GM23338 (cell line): ENCODE measurements at regions not wholly inside any gene's neighbourhood (a gene's known extent, or its start where the extent isn't known, plus 50 kb on each side); places are given as distances from the start of the nearest gene placed in this dataset.

Experiments
- ATAC-seq: fragments of 200-7000 bp; cut with Tn5 transposase; 3 replicates; pipeline ENCODE4 v1.9.1; 2020
- DNase-seq: peaks from one replicate; pipeline ENCODE4 v3.0.0-alpha.2; 2015; ENCODE audit warnings: low spot score
- H2AFZ ChIP-seq: fragments of 200-600 bp; sonication (generic); 2 replicates; pipeline ENCODE4 v1.8.0; 2016; ENCODE audit warnings: antibody characterized with exemption, mild to moderate bottlenecking, moderate library complexity
- H3F3A ChIP-seq: fragments of 200-600 bp; sonication (generic); replicated peaks from 2 replicates; pipeline ENCODE4 v1.8.0; 2017; ENCODE audit warnings: antibody characterized with exemption, mixed run types, low read depth
- H3K27ac ChIP-seq: fragments of 200-600 bp; sonication (generic); 2 replicates; pipeline ENCODE4 v1.6.1; 2016; ENCODE audit warnings: low read depth
- H3K27me3 ChIP-seq: fragments of 200-600 bp; sonication (generic); 2 replicates; pipeline ENCODE4 v1.8.0; 2016; ENCODE audit warnings: mild to moderate bottlenecking, mixed run types, moderate library complexity; ENCODE audit not compliant: insufficient read depth
- H3K36me3 ChIP-seq: fragments of 200-600 bp; sonication (generic); 2 replicates; pipeline ENCODE4 v1.8.0; 2016; ENCODE audit warnings: mild to moderate bottlenecking; ENCODE audit not compliant: insufficient read depth
- H3K4me1 ChIP-seq: fragments of 200-600 bp; sonication (generic); 2 replicates; pipeline ENCODE4 v1.8.0; 2016; ENCODE audit warnings: mild to moderate bottlenecking, moderate library complexity; ENCODE audit not compliant: insufficient read depth
- H3K4me2 ChIP-seq: fragments of 200-600 bp; sonication (generic); 2 replicates; pipeline ENCODE4 v1.7.1; 2017; ENCODE audit warnings: mixed run types
- H3K4me3 ChIP-seq: fragments of 200-600 bp; sonication (generic); 2 replicates; pipeline ENCODE4 v1.6.1; 2016; ENCODE audit warnings: mixed run types
- H3K79me2 ChIP-seq: fragments of 200-600 bp; sonication (generic); replicated peaks from 2 replicates; pipeline ENCODE4 v1.8.0; 2017; ENCODE audit warnings: mild to moderate bottlenecking; ENCODE audit not compliant: insufficient read depth
- H3K9me2 ChIP-seq: fragments of 200-600 bp; sonication (generic); 2 replicates; pipeline ENCODE4 v1.8.0; 2017; ENCODE audit not compliant: insufficient read depth
- H4K20me1 ChIP-seq: fragments of 200-600 bp; sonication (generic); replicated peaks from 2 replicates; pipeline ENCODE4 v1.8.0; 2017; ENCODE audit warnings: mild to moderate bottlenecking; ENCODE audit not compliant: insufficient read depth
- H3K27ac Mint-ChIP-seq: 2 replicates; pipeline ENCODE4 v1.8.0; 2020; ENCODE audit warnings: inconsistent platforms, mild to moderate bottlenecking, moderate library complexity, mixed read lengths
- H3K27me3 Mint-ChIP-seq: 3 replicates; pipeline ENCODE4 v1.8.0; 2022; ENCODE audit warnings: low read depth, mild to moderate bottlenecking, moderate library complexity, mixed read lengths, inconsistent platforms; ENCODE audit not compliant: insufficient read depth, poor library complexity
- H3K36me3 Mint-ChIP-seq: 3 replicates; pipeline ENCODE4 v1.8.0; 2021; ENCODE audit warnings: low read depth, mild to moderate bottlenecking, inconsistent platforms, moderate library complexity, mixed read lengths
- H3K4me1 Mint-ChIP-seq: 3 replicates; pipeline ENCODE4 v1.8.0; 2020; ENCODE audit warnings: mild to moderate bottlenecking, inconsistent platforms, mixed read lengths
- H3K4me3 Mint-ChIP-seq: 3 replicates; pipeline ENCODE4 v1.8.0; 2021; ENCODE audit warnings: moderate library complexity, mild to moderate bottlenecking, inconsistent platforms, mixed read lengths
- H3K9me3 Mint-ChIP-seq: 3 replicates; pipeline ENCODE4 v1.8.0; 2020; ENCODE audit warnings: moderate library complexity, mild to moderate bottlenecking, inconsistent platforms, mixed read lengths
- CREB1 ChIP-seq: fragments of 250-450 bp; sonication (Bioruptor Pico); IDR thresholded peaks from 2 replicates; pipeline ENCODE4 v1.5.0; 2020; ENCODE audit warnings: low read depth, mild to moderate bottlenecking, moderate library complexity
- CTCF ChIP-seq, 2 experiments: fragments of 200-600 bp in 1 of 2; sonication (generic) in 1 of 2; conservative IDR thresholded peaks; 2 replicates each; pipeline versions ENCODE4 v1.5.1 to v1.6.1; 2016 to 2017; ENCODE audit warnings: antibody characterized with exemption in 2 of 2, low read depth in 2 of 2, mild to moderate bottlenecking in 2 of 2, moderate library complexity in 1 of 2
- EZH2 ChIP-seq: fragments of 200-600 bp; sonication (generic); IDR thresholded peaks from one replicate; pipeline ENCODE4 v1.8.0; 2017; ENCODE audit warnings: antibody characterized with exemption, mild to moderate bottlenecking, low read depth; ENCODE audit not compliant: unreplicated experiment
- EZH2phosphoT487 ChIP-seq: fragments of 200-600 bp; sonication (generic); IDR thresholded peaks from one replicate; pipeline ENCODE4 v1.8.1; 2018; ENCODE audit warnings: antibody characterized with exemption; ENCODE audit not compliant: unreplicated experiment
- JUNB ChIP-seq: IDR thresholded peaks from one replicate; pipeline ENCODE4 v1.6.1; 2016; ENCODE audit warnings: antibody characterized with exemption; ENCODE audit not compliant: unreplicated experiment
- NANOG ChIP-seq: IDR thresholded peaks from 2 replicates; pipeline ENCODE4 v1.6.1; 2016; ENCODE audit warnings: antibody characterized with exemption, borderline replicate concordance
- POLR2AphosphoS5 ChIP-seq: IDR thresholded peaks from 2 replicates; pipeline ENCODE4 v1.6.1; 2016; ENCODE audit warnings: antibody characterized with exemption, low read depth
- STAT1 ChIP-seq: IDR thresholded peaks from one replicate; pipeline ENCODE4 v1.6.1; 2016; ENCODE audit warnings: antibody characterized with exemption; ENCODE audit not compliant: unreplicated experiment
- ZNF114 ChIP-seq: fragments of 250-450 bp; sonication (Bioruptor Pico); IDR thresholded peaks from 2 replicates; pipeline ENCODE4 v1.5.0; 2020; ENCODE audit warnings: mild to moderate bottlenecking, moderate library complexity
- ZNF331 ChIP-seq: fragments of 250-450 bp; sonication (Bioruptor Pico); IDR thresholded peaks from 2 replicates; pipeline ENCODE4 v1.5.0; 2020; ENCODE audit warnings: low read depth, mild to moderate bottlenecking, moderate library complexity
- TF ChIP-seq, protein P1 (sequence below): fragments of 250-450 bp; sonication (Bioruptor Pico); IDR thresholded peaks from 2 replicates; pipeline ENCODE4 v1.5.0; 2020; ENCODE audit warnings: mild to moderate bottlenecking, moderate library complexity
- TF ChIP-seq, protein P2 (sequence below): IDR thresholded peaks from 2 replicates; pipeline ENCODE4 v1.6.1; 2016; ENCODE audit warnings: antibody characterized with exemption
- TF ChIP-seq, protein P3 (sequence below): IDR thresholded peaks from one replicate; pipeline ENCODE4 v1.6.1; 2018; ENCODE audit warnings: antibody characterized with exemption; ENCODE audit not compliant: unreplicated experiment

GRCh38 chr14:95984206-95984605 lies 55.0 kb upstream of the C14orf132 start:
- Mint-ChIP-seq H3K36me3 (peaks cover 29% of the 10 kb centered on the region), H3K4me3 (no peak overlapping the region), H3K27me3 (peaks cover 6% of the 10 kb centered on the region), H3K9me3 (peaks cover 23% of the 10 kb centered on the region), H3K27ac (no peak overlapping the region), H3K4me1 (peaks cover 14% of the 10 kb centered on the region)
- H3K9me2 ChIP-seq = peaks cover 19% of the 10 kb centered on the region; the same call in 1 of the 2 replicates
- H3K4me1 ChIP-seq = peaks cover 26% of the 10 kb centered on the region
- H4K20me1 ChIP-seq = no peaks in the 10 kb centered on the region
- no peak overlapping the region for H3K27ac ChIP-seq
- DNase-seq = no peak
- no peak overlapping the region for H3K4me2 ChIP-seq
- TF ChIP-seq POLR2AphosphoS5 (no peak), ZNF114 (CRISPR knock-in tag) (no peak), EZH2phosphoT487 (no peak), EZH2 (no peak), CTCF (conservative IDR thresholded peaks at IDR 0.05; ENCODE audit: low read depth in 2 of 2) (no peak), ZNF331 (CRISPR knock-in tag) (no peak), JUNB (no peak), STAT1 (no peak), CREB1 (no peak), NANOG (no peak)
- TF ChIP-seq, protein P1, sequence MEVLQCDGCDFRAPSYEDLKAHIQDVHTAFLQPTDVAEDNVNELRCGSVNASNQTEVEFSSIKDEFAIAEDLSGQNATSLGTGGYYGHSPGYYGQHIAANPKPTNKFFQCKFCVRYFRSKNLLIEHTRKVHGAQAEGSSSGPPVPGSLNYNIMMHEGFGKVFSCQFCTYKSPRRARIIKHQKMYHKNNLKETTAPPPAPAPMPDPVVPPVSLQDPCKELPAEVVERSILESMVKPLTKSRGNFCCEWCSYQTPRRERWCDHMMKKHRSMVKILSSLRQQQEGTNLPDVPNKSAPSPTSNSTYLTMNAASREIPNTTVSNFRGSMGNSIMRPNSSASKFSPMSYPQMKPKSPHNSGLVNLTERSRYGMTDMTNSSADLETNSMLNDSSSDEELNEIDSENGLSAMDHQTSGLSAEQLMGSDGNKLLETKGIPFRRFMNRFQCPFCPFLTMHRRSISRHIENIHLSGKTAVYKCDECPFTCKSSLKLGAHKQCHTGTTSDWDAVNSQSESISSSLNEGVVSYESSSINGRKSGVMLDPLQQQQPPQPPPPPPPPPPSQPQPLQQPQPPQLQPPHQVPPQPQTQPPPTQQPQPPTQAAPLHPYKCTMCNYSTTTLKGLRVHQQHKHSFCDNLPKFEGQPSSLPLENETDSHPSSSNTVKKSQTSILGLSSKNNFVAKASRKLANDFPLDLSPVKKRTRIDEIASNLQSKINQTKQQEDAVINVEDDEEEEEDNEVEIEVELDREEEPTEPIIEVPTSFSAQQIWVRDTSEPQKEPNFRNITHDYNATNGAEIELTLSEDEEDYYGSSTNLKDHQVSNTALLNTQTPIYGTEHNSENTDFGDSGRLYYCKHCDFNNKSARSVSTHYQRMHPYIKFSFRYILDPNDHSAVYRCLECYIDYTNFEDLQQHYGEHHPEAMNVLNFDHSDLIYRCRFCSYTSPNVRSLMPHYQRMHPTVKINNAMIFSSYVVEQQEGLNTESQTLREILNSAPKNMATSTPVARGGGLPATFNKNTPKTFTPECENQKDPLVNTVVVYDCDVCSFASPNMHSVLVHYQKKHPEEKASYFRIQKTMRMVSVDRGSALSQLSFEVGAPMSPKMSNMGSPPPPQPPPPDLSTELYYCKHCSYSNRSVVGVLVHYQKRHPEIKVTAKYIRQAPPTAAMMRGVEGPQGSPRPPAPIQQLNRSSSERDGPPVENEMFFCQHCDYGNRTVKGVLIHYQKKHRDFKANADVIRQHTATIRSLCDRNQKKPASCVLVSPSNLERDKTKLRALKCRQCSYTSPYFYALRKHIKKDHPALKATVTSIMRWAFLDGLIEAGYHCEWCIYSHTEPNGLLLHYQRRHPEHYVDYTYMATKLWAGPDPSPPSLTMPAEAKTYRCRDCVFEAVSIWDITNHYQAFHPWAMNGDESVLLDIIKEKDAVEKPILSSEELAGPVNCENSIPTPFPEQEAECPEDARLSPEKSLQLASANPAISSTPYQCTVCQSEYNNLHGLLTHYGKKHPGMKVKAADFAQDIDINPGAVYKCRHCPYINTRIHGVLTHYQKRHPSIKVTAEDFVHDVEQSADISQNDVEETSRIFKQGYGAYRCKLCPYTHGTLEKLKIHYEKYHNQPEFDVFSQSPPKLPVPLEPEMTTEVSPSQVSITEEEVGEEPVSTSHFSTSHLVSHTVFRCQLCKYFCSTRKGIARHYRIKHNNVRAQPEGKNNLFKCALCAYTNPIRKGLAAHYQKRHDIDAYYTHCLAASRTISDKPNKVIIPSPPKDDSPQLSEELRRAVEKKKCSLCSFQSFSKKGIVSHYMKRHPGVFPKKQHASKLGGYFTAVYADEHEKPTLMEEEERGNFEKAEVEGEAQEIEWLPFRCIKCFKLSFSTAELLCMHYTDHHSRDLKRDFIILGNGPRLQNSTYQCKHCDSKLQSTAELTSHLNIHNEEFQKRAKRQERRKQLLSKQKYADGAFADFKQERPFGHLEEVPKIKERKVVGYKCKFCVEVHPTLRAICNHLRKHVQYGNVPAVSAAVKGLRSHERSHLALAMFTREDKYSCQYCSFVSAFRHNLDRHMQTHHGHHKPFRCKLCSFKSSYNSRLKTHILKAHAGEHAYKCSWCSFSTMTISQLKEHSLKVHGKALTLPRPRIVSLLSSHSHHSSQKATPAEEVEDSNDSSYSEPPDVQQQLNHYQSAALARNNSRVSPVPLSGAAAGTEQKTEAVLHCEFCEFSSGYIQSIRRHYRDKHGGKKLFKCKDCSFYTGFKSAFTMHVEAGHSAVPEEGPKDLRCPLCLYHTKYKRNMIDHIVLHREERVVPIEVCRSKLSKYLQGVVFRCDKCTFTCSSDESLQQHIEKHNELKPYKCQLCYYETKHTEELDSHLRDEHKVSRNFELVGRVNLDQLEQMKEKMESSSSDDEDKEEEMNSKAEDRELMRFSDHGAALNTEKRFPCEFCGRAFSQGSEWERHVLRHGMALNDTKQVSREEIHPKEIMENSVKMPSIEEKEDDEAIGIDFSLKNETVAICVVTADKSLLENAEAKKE (CRISPR knock-in tag) = no peak
- TF ChIP-seq, protein P2, sequence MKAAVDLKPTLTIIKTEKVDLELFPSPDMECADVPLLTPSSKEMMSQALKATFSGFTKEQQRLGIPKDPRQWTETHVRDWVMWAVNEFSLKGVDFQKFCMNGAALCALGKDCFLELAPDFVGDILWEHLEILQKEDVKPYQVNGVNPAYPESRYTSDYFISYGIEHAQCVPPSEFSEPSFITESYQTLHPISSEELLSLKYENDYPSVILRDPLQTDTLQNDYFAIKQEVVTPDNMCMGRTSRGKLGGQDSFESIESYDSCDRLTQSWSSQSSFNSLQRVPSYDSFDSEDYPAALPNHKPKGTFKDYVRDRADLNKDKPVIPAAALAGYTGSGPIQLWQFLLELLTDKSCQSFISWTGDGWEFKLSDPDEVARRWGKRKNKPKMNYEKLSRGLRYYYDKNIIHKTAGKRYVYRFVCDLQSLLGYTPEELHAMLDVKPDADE = no peak
- TF ChIP-seq, protein P3, sequence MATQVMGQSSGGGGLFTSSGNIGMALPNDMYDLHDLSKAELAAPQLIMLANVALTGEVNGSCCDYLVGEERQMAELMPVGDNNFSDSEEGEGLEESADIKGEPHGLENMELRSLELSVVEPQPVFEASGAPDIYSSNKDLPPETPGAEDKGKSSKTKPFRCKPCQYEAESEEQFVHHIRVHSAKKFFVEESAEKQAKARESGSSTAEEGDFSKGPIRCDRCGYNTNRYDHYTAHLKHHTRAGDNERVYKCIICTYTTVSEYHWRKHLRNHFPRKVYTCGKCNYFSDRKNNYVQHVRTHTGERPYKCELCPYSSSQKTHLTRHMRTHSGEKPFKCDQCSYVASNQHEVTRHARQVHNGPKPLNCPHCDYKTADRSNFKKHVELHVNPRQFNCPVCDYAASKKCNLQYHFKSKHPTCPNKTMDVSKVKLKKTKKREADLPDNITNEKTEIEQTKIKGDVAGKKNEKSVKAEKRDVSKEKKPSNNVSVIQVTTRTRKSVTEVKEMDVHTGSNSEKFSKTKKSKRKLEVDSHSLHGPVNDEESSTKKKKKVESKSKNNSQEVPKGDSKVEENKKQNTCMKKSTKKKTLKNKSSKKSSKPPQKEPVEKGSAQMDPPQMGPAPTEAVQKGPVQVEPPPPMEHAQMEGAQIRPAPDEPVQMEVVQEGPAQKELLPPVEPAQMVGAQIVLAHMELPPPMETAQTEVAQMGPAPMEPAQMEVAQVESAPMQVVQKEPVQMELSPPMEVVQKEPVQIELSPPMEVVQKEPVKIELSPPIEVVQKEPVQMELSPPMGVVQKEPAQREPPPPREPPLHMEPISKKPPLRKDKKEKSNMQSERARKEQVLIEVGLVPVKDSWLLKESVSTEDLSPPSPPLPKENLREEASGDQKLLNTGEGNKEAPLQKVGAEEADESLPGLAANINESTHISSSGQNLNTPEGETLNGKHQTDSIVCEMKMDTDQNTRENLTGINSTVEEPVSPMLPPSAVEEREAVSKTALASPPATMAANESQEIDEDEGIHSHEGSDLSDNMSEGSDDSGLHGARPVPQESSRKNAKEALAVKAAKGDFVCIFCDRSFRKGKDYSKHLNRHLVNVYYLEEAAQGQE = no peak
- H2AFZ ChIP-seq = no peak overlapping the region
- no peaks in the 10 kb centered on the region for H3K27me3 ChIP-seq
- peaks cover 10% of the 10 kb centered on the region; the same call in 1 of the 2 replicates for H3K36me3 ChIP-seq
- no peak overlapping the region for H3K4me3 ChIP-seq
- no peaks in the 10 kb centered on the region for H3K79me2 ChIP-seq
- H3F3A ChIP-seq = no peaks in the 10 kb centered on the region
- no peak for ATAC-seq
